GM23338 (cell line): ENCODE measurements at regions not wholly inside any gene's neighbourhood (a gene's known extent, or its start where the extent isn't known, plus 50 kb on each side); places are given as distances from the start of the nearest gene placed in this dataset.

Experiments
- CREB1 ChIP-seq: fragments of 250-450 bp; sonication (Bioruptor Pico); IDR thresholded peaks from 2 replicates; pipeline ENCODE4 v1.5.0; 2020; ENCODE audit warnings: low read depth, mild to moderate bottlenecking, moderate library complexity
- CTCF ChIP-seq, 2 experiments: fragments of 200-600 bp in 1 of 2; sonication (generic) in 1 of 2; conservative IDR thresholded peaks; 2 replicates each; pipeline versions ENCODE4 v1.5.1 to v1.6.1; 2016 to 2017; ENCODE audit warnings: antibody characterized with exemption in 2 of 2, low read depth in 2 of 2, mild to moderate bottlenecking in 2 of 2, moderate library complexity in 1 of 2
- EZH2 ChIP-seq: fragments of 200-600 bp; sonication (generic); IDR thresholded peaks from one replicate; pipeline ENCODE4 v1.8.0; 2017; ENCODE audit warnings: antibody characterized with exemption, mild to moderate bottlenecking, low read depth; ENCODE audit not compliant: unreplicated experiment
- EZH2phosphoT487 ChIP-seq: fragments of 200-600 bp; sonication (generic); IDR thresholded peaks from one replicate; pipeline ENCODE4 v1.8.1; 2018; ENCODE audit warnings: antibody characterized with exemption; ENCODE audit not compliant: unreplicated experiment
- JUNB ChIP-seq: IDR thresholded peaks from one replicate; pipeline ENCODE4 v1.6.1; 2016; ENCODE audit warnings: antibody characterized with exemption; ENCODE audit not compliant: unreplicated experiment
- NANOG ChIP-seq: IDR thresholded peaks from 2 replicates; pipeline ENCODE4 v1.6.1; 2016; ENCODE audit warnings: antibody characterized with exemption, borderline replicate concordance
- POLR2AphosphoS5 ChIP-seq: IDR thresholded peaks from 2 replicates; pipeline ENCODE4 v1.6.1; 2016; ENCODE audit warnings: antibody characterized with exemption, low read depth
- STAT1 ChIP-seq: IDR thresholded peaks from one replicate; pipeline ENCODE4 v1.6.1; 2016; ENCODE audit warnings: antibody characterized with exemption; ENCODE audit not compliant: unreplicated experiment
- ZNF114 ChIP-seq: fragments of 250-450 bp; sonication (Bioruptor Pico); IDR thresholded peaks from 2 replicates; pipeline ENCODE4 v1.5.0; 2020; ENCODE audit warnings: mild to moderate bottlenecking, moderate library complexity
- ZNF331 ChIP-seq: fragments of 250-450 bp; sonication (Bioruptor Pico); IDR thresholded peaks from 2 replicates; pipeline ENCODE4 v1.5.0; 2020; ENCODE audit warnings: low read depth, mild to moderate bottlenecking, moderate library complexity
- TF ChIP-seq, protein P1 (sequence below): IDR thresholded peaks from one replicate; pipeline ENCODE4 v1.6.1; 2018; ENCODE audit warnings: antibody characterized with exemption; ENCODE audit not compliant: unreplicated experiment
- TF ChIP-seq, protein P2 (sequence below): fragments of 250-450 bp; sonication (Bioruptor Pico); IDR thresholded peaks from 2 replicates; pipeline ENCODE4 v1.5.0; 2020; ENCODE audit warnings: mild to moderate bottlenecking, moderate library complexity
- TF ChIP-seq, protein P3 (sequence below): IDR thresholded peaks from 2 replicates; pipeline ENCODE4 v1.6.1; 2016; ENCODE audit warnings: antibody characterized with exemption

DNA sequence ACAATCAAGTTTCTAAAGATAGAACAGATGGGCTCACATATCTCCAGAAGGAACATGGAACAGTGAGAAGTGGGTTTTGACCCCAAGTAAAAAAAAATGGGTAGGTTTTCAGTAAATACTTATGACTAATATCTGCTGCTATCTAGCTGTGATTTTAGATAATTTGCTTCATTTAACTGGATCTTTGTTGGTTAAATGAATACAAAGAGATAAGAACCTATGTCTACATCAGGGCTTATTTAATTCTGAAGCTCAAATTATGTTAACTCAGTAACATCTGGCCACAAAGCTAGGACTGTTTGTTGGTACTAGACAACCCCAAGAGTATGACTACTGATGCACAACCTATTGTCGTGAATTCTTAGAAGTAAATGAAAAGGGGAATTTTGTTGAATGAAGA, 144.4 kb upstream of the SESN3 start:
- TF ChIP-seq CTCF (conservative IDR thresholded peaks at IDR 0.05; ENCODE audit: low read depth in 2 of 2) (no peak), CREB1 (CRISPR knock-in tag) (no peak), EZH2 (no peak), POLR2AphosphoS5 (no peak), EZH2phosphoT487 (no peak), JUNB (no peak), ZNF331 (CRISPR knock-in tag) (no peak), NANOG (no peak), STAT1 (no peak), ZNF114 (CRISPR knock-in tag) (no peak)
- TF ChIP-seq, protein P1, sequence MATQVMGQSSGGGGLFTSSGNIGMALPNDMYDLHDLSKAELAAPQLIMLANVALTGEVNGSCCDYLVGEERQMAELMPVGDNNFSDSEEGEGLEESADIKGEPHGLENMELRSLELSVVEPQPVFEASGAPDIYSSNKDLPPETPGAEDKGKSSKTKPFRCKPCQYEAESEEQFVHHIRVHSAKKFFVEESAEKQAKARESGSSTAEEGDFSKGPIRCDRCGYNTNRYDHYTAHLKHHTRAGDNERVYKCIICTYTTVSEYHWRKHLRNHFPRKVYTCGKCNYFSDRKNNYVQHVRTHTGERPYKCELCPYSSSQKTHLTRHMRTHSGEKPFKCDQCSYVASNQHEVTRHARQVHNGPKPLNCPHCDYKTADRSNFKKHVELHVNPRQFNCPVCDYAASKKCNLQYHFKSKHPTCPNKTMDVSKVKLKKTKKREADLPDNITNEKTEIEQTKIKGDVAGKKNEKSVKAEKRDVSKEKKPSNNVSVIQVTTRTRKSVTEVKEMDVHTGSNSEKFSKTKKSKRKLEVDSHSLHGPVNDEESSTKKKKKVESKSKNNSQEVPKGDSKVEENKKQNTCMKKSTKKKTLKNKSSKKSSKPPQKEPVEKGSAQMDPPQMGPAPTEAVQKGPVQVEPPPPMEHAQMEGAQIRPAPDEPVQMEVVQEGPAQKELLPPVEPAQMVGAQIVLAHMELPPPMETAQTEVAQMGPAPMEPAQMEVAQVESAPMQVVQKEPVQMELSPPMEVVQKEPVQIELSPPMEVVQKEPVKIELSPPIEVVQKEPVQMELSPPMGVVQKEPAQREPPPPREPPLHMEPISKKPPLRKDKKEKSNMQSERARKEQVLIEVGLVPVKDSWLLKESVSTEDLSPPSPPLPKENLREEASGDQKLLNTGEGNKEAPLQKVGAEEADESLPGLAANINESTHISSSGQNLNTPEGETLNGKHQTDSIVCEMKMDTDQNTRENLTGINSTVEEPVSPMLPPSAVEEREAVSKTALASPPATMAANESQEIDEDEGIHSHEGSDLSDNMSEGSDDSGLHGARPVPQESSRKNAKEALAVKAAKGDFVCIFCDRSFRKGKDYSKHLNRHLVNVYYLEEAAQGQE: no peak
- TF ChIP-seq, protein P2, sequence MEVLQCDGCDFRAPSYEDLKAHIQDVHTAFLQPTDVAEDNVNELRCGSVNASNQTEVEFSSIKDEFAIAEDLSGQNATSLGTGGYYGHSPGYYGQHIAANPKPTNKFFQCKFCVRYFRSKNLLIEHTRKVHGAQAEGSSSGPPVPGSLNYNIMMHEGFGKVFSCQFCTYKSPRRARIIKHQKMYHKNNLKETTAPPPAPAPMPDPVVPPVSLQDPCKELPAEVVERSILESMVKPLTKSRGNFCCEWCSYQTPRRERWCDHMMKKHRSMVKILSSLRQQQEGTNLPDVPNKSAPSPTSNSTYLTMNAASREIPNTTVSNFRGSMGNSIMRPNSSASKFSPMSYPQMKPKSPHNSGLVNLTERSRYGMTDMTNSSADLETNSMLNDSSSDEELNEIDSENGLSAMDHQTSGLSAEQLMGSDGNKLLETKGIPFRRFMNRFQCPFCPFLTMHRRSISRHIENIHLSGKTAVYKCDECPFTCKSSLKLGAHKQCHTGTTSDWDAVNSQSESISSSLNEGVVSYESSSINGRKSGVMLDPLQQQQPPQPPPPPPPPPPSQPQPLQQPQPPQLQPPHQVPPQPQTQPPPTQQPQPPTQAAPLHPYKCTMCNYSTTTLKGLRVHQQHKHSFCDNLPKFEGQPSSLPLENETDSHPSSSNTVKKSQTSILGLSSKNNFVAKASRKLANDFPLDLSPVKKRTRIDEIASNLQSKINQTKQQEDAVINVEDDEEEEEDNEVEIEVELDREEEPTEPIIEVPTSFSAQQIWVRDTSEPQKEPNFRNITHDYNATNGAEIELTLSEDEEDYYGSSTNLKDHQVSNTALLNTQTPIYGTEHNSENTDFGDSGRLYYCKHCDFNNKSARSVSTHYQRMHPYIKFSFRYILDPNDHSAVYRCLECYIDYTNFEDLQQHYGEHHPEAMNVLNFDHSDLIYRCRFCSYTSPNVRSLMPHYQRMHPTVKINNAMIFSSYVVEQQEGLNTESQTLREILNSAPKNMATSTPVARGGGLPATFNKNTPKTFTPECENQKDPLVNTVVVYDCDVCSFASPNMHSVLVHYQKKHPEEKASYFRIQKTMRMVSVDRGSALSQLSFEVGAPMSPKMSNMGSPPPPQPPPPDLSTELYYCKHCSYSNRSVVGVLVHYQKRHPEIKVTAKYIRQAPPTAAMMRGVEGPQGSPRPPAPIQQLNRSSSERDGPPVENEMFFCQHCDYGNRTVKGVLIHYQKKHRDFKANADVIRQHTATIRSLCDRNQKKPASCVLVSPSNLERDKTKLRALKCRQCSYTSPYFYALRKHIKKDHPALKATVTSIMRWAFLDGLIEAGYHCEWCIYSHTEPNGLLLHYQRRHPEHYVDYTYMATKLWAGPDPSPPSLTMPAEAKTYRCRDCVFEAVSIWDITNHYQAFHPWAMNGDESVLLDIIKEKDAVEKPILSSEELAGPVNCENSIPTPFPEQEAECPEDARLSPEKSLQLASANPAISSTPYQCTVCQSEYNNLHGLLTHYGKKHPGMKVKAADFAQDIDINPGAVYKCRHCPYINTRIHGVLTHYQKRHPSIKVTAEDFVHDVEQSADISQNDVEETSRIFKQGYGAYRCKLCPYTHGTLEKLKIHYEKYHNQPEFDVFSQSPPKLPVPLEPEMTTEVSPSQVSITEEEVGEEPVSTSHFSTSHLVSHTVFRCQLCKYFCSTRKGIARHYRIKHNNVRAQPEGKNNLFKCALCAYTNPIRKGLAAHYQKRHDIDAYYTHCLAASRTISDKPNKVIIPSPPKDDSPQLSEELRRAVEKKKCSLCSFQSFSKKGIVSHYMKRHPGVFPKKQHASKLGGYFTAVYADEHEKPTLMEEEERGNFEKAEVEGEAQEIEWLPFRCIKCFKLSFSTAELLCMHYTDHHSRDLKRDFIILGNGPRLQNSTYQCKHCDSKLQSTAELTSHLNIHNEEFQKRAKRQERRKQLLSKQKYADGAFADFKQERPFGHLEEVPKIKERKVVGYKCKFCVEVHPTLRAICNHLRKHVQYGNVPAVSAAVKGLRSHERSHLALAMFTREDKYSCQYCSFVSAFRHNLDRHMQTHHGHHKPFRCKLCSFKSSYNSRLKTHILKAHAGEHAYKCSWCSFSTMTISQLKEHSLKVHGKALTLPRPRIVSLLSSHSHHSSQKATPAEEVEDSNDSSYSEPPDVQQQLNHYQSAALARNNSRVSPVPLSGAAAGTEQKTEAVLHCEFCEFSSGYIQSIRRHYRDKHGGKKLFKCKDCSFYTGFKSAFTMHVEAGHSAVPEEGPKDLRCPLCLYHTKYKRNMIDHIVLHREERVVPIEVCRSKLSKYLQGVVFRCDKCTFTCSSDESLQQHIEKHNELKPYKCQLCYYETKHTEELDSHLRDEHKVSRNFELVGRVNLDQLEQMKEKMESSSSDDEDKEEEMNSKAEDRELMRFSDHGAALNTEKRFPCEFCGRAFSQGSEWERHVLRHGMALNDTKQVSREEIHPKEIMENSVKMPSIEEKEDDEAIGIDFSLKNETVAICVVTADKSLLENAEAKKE: no peak
- TF ChIP-seq, protein P3, sequence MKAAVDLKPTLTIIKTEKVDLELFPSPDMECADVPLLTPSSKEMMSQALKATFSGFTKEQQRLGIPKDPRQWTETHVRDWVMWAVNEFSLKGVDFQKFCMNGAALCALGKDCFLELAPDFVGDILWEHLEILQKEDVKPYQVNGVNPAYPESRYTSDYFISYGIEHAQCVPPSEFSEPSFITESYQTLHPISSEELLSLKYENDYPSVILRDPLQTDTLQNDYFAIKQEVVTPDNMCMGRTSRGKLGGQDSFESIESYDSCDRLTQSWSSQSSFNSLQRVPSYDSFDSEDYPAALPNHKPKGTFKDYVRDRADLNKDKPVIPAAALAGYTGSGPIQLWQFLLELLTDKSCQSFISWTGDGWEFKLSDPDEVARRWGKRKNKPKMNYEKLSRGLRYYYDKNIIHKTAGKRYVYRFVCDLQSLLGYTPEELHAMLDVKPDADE: no peak
